Type B pancreatic cell (in vitro differentiated cells): ENCODE measurements at regions not wholly inside any gene's neighbourhood (a gene's known extent, or its start where the extent isn't known, plus 50 kb on each side); places are given as distances from the start of the nearest gene placed in this dataset.

ENCODE experiments used
- DNase-seq: peaks from one replicate; pipeline ENCODE4 v3.0.0; 2021; ENCODE audit warnings: mixed read lengths; ENCODE audit not compliant: unreplicated experiment; ENCODE audit errors: extremely low spot score
- H3K27ac Mint-ChIP-seq: 2 replicates; pipeline ENCODE4 v1.8.0; 2021; ENCODE audit warnings: mild to moderate bottlenecking, mixed read lengths
- H3K27me3 Mint-ChIP-seq: 2 replicates; pipeline ENCODE4 v1.8.0; 2021; ENCODE audit warnings: mixed read lengths
- H3K36me3 Mint-ChIP-seq: 2 replicates; pipeline ENCODE4 v1.8.0; 2021; ENCODE audit warnings: mixed read lengths
- H3K4me1 Mint-ChIP-seq: one replicate; pipeline ENCODE4 v1.8.0; 2021; ENCODE audit warnings: mixed read lengths; ENCODE audit not compliant: unreplicated experiment
- H3K4me3 Mint-ChIP-seq: 2 replicates; pipeline ENCODE4 v1.8.0; 2021; ENCODE audit warnings: mild to moderate bottlenecking, mixed read lengths
- H3K9me3 Mint-ChIP-seq: 2 replicates; pipeline ENCODE4 v1.8.0; 2021; ENCODE audit warnings: mixed read lengths
- TF ChIP-seq, protein P1 (sequence below): fragments of 200-600 bp; sonication (generic); conservative IDR thresholded peaks from 2 replicates; pipeline ENCODE4 v1.5.0; 2021; ENCODE audit warnings: antibody characterized with exemption, mild to moderate bottlenecking

DNA sequence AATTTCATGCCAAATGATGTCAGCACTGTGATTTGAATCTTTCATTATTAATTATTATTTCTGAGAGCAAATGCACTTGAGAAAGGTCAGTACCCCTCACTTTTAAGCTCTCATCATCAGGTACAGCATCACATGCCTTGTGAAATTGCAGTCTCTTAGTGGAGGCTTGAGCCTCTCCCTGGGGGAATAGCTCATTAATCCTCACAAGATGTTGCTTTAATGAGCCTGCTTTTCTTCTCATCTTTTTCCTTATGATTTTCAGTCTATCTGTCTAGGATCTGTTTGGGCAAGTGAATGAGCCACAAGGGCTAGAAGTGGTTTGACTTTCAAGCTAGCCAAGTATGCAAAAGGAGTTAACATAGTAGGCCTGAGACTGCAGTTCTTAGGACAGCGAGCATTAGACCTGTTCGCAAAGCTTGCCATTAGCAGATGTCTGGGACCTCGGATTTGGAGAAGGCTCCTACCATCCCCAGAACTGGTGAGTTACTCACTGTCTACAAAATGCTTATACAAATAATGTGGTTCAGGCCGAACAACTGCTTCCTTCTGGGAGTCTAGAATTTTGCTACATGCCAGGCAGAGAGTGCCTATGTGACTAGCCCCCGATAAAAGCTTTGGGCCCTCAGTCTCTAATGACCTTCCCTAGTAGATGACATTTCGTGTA lies 174.5 kb downstream of the IL15 start:
- no peak overlapping the region for H3K4me3 Mint-ChIP-seq
- H3K9me3 Mint-ChIP-seq = no peaks in the 10 kb centered on the region
- no peak for DNase-seq
- no peaks in the 10 kb centered on the region for H3K36me3 Mint-ChIP-seq
- H3K27ac Mint-ChIP-seq = no peak overlapping the region
- no peaks in the 10 kb centered on the region for H3K4me1 Mint-ChIP-seq
- no peaks in the 10 kb centered on the region for H3K27me3 Mint-ChIP-seq
- TF ChIP-seq, protein P1, sequence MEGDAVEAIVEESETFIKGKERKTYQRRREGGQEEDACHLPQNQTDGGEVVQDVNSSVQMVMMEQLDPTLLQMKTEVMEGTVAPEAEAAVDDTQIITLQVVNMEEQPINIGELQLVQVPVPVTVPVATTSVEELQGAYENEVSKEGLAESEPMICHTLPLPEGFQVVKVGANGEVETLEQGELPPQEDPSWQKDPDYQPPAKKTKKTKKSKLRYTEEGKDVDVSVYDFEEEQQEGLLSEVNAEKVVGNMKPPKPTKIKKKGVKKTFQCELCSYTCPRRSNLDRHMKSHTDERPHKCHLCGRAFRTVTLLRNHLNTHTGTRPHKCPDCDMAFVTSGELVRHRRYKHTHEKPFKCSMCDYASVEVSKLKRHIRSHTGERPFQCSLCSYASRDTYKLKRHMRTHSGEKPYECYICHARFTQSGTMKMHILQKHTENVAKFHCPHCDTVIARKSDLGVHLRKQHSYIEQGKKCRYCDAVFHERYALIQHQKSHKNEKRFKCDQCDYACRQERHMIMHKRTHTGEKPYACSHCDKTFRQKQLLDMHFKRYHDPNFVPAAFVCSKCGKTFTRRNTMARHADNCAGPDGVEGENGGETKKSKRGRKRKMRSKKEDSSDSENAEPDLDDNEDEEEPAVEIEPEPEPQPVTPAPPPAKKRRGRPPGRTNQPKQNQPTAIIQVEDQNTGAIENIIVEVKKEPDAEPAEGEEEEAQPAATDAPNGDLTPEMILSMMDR = no peak

DNA sequence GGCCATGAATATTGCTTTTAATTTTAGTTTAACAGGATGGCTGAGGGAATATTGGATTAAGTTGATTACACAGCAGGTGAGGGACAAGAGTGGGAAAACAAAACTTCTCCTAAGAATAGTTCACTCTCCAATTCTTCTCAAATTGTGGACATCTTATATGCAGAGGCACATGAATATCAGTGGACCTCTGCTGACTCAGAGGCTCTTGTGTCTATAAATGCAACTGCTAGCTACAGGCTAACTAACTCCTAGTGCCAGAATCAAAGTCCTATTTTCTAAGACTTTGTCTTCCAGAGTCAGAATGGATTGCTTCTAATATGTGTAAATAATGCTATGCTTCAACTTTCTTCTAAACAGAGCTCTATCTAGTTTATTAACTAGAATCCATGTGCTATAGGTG lies 175.8 kb downstream of the IL15 start:
- no peaks in the 10 kb centered on the region for H3K27me3 Mint-ChIP-seq

DNA sequence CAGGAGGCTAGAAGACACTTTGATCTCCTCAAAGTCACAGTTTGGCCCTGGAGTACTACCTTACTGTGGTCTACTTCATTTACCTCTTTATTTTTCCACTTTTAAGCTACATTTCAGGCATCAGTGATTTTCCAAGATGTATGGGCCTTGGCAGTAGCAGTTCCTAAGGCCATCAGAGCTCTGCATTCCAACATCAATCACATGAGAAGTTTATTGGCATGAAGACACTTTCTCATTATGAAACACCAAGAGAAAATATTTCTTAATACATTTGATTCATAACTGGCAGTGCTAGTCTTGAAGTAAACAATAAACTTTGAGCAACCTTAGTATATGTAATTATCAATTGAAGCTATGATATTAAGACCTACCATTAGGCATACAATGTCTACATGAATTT lies 178.1 kb downstream of the IL15 start:
- H3K9me3 Mint-ChIP-seq = peaks cover 5% of the 10 kb centered on the region
- H3K4me1 Mint-ChIP-seq = no peaks in the 10 kb centered on the region
- no peaks in the 10 kb centered on the region for H3K36me3 Mint-ChIP-seq
- H3K27me3 Mint-ChIP-seq = no peaks in the 10 kb centered on the region
- H3K4me3 Mint-ChIP-seq = no peak overlapping the region
- no peak overlapping the region for H3K27ac Mint-ChIP-seq
- TF ChIP-seq, protein P1 = no peak
- DNase-seq = no peak

More for the DNA sequence above, 175.8 kb downstream of the IL15 start:
- Mint-ChIP-seq H3K4me3 (no peak overlapping the region), H3K27ac (no peak overlapping the region), H3K36me3 (no peaks in the 10 kb centered on the region), H3K4me1 (no peaks in the 10 kb centered on the region), H3K9me3 (peaks cover 5% of the 10 kb centered on the region)
- DNase-seq = no peak
- TF ChIP-seq, protein P1 = no peak

DNA sequence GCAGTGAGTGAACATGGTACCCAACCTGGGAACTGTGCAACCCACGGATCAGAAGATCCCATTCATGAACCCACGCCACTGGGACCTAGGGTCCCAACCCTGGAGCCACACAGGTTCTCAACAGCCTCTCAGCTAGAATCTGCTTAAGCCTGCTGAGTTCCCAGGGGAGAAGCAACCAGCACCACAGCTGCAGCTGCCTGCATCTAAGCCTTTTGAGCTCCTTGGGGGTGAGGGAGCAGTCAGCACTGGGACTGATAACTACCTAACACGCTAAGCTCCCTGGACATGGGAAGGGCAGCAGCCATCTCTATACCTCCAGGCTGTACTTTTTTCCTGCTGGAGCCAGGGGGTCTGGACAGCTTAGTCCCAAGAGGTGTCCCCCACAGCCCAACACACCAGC lies 179.3 kb downstream of the IL15 start:
- no peaks in the 10 kb centered on the region for H3K4me1 Mint-ChIP-seq
- H3K9me3 Mint-ChIP-seq = peaks cover 5% of the 10 kb centered on the region
- TF ChIP-seq, protein P1 = no peak
- H3K4me3 Mint-ChIP-seq = no peak overlapping the region
- H3K36me3 Mint-ChIP-seq = no peaks in the 10 kb centered on the region
- no peak for DNase-seq
- no peak overlapping the region for H3K27ac Mint-ChIP-seq
- H3K27me3 Mint-ChIP-seq = peaks cover 4% of the 10 kb centered on the region

DNA sequence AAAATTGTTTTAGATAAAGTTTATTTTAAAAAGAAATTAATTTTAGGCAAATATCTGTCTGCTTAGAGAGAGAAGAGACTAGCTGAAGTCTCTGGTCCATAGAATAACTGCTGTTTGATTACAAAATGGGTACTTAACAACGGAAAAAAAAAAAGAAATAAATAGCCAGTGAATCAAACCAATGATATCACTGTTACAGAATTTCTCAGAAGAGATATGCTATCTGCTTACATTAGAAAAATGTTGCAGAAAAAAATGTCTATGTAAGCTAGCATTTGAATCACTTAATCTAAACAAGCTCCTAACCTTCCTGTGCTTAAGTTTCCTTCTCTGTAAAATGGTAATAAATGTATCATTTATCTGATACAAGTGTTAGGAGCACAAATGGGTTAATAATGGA lies 189.9 kb downstream of the IL15 start:
- no peak overlapping the region for H3K4me3 Mint-ChIP-seq
- no peaks in the 10 kb centered on the region for H3K27me3 Mint-ChIP-seq
- DNase-seq = no peak
- TF ChIP-seq, protein P1 = no peak
- H3K4me1 Mint-ChIP-seq = no peaks in the 10 kb centered on the region
- no peak overlapping the region for H3K27ac Mint-ChIP-seq
- no peaks in the 10 kb centered on the region for H3K9me3 Mint-ChIP-seq
- H3K36me3 Mint-ChIP-seq = no peaks in the 10 kb centered on the region

DNA sequence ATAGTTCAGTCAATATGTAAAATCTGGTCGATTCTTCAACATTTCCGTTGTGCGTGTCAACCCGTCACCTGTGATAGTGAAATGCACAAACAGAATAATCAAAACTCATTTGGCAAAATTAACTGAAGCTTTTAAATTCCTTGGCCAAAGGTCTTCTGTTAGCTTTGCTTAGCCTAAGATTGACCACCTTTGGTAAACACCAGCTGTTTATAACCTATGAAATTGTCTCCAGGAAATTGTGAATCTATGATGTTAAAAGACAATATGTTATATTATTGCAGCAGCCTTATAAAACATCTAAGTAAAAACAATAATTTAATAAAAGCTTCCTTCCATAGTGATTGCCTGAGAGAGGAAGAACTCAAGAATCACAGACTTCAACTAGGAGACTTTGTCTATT lies 196.8 kb downstream of the IL15 start:
- no peaks in the 10 kb centered on the region for H3K9me3 Mint-ChIP-seq

More for the DNA sequence above, 196.8 kb downstream of the IL15 start:
- no peak overlapping the region for H3K27ac Mint-ChIP-seq
- TF ChIP-seq, protein P1 = no peak
- H3K36me3 Mint-ChIP-seq = no peaks in the 10 kb centered on the region
- H3K4me1 Mint-ChIP-seq = no peaks in the 10 kb centered on the region
- no peak for DNase-seq
- no peaks in the 10 kb centered on the region for H3K27me3 Mint-ChIP-seq
- H3K4me3 Mint-ChIP-seq = no peak overlapping the region
